GM19372 (cell line): ENCODE measurements at regions not wholly inside any gene's neighbourhood (a gene's known extent, or its start where the extent isn't known, plus 50 kb on each side); places are given as distances from the start of the nearest gene placed in this dataset.

Experiments used
- ATAC-seq: cut with Tn5 transposase; IDR thresholded peaks from one replicate; pipeline ENCODE4 v1.9.1; 2021; ENCODE audit warnings: mild to moderate bottlenecking, low read depth, moderate library complexity; ENCODE audit not compliant: unreplicated experiment

DNA sequence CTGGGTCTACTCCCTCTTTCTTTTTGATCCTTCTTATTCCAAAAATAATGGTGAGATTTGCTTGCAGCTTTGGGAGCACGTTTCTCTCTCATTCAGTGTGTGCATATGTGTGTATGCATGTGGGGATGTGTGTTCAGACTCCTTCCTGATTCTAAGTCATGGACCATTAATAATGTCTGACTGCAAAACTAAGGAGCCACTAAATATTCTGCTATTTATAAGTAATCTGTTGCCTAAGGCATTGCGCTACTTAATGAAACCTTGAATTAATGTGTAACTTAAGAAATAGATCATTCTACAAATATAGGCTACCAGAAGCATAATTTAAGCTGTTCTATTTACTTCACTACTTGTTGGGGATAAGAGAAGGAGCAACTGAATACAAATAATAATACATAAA lies 182.1 kb downstream of the TFCP2L1 start:
- ATAC-seq = no peak

DNA sequence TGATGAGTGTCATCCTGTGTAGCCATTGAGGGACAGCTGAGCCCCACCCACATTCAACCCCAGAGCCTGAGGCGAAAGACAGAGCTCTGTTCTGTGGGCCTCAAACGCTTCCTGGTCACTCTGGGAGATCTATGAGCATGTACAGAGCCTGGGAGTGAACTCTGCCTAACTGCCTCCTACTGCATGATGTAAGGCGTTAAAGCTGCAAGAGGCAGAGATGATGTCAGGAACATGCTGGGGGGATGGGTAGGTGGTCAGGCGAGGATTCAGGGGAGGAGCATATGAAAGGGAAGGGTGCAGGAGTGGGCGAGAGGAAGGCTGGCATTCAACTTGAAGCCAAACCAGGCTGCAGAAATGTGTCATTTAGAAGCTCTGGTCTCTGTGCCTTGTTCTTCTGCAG lies 181.0 kb downstream of the TFCP2L1 start:
- ATAC-seq = no peak

DNA sequence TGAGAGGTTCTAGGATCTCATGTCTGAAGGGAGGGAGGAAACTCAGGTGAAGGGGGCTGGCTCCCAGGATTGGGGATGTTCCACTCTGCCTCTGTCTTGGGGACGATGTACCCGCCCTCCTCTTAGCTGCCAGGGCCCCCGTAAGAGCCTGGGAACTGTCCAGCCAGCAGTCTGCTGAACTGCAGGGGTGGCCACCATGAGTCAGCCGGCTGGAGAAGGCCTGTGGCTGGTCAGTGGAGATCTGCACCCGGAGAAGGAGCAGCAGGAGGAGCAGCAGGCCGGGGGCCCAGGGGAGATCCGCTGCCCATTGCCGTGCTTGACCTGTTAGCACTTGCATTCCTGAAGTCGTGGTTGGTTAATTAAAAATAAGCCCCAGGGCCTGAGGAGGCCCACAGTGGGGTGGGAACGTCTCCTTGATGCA lies 180.3 kb downstream of the TFCP2L1 start:
- ATAC-seq = no peak

DNA sequence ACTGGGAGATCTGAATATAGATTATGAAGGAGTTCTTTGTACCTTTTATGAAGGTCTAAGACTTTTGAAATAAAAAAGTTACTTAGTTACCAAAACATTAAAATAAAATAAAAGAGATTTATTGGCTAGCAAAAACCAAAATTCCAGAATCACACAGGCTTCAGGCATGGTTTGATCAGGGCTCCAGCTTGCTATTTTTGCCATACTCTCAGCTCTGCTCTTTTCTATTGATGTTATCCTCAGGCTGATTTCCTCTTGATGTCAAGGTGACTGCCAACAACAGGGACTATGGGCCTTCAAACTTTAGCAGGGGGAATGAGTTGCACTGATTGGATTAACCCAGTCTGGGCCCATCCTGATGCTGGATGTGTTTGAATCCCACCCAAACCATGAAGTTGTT lies 174.1 kb downstream of the TFCP2L1 start:
- ATAC-seq = no peak

DNA sequence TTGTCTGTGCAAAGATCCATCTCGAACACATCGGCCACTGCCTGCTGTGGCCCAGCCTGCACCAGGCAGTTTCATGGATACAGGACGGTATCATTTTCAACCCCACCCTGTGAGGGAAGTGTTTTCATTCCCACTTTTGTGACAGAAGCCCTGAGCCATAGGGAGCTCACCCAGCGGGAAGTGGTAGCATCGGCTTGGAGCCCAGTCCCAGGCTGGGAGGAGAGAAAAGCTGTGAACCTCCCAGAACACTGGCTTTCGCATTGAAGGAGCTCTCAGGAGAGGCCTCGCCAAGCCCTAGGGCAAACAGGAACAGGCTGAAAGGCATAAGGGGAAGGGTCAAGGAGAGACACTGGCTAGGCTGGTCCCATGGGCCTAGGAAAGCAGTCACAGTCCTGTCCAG lies 166.1 kb downstream of the TFCP2L1 start:
- ATAC-seq = no peak

DNA sequence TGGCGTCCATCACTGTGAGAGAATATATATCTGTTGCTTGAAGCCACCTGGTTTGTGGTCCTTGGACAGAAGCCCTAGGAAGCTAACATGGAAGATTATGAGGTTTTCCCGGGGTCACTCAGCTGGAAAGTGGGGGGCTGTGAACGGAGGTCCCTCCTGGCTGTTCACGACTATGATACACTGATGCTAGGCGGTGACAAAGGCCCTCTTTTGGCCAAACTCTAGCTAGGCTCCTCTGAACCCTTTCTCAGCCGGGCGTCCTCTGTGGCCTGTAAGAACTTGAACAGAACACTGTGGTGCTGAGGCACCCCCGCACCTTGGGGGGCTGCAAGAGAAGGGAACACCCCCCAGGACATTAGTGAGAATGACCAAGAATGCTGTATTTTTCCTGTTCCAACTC lies 164.6 kb downstream of the TFCP2L1 start:
- ATAC-seq = no peak

DNA sequence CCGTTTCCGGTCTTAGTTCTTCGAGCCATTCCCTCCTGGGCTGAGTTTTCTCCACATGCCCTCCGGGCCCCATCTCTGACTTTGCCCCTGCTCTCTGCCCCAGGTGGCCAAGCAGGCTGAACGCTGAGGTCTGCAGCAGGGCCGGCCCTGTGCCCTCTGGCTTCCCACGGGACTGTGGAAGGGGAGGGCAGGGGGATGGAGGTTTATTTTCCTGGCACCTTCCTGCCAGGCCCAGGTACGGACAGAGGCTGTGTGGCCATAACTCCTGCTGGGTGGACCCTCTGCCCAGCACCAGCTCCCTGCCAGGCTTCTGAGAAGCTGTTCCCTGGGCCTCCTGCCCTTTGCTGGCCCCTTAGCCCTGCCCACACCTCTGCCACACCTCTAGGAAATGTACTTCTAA lies 164.0 kb downstream of the TFCP2L1 start:
- no peak for ATAC-seq

DNA sequence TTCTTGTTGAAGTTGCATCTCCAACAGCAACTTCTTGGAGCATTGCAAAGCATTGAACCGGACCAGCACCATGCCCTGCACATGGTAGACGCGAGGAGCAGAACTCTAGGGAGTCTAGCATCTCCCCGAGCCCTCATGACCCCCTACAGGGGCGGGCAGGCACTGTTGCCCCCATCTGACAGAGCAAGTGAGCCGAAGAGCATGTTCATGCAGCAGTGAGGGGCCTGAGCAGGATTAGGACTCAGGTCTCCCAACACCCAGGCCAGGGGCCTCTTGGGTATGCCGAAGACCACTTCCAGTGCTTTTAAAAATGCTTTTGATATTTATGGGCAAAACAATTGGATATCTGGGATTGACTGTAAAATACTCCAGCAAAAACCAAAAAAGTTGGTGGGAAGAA lies 163.3 kb downstream of the TFCP2L1 start:
- no peak for ATAC-seq

DNA sequence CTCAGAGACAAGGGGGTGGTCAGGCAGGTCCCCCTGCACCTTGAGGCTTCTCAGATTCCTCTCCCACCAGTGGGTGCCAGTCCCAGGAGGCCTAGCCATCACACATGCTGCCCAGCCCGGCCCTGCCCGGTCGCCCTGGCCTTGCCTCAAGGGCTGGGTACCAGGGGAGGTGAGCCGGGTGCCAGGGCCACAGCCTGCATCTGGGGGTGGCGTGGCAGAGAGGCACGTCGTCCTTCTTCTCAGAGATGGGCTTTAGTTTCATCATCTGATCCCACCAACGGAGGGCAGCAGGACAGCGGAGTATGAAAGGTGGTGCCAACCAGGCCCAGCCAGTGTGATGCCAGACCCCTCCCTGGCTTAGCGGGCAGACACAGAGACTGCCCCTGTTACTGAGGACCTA lies 161.7 kb downstream of the TFCP2L1 start:
- no peak for ATAC-seq

DNA sequence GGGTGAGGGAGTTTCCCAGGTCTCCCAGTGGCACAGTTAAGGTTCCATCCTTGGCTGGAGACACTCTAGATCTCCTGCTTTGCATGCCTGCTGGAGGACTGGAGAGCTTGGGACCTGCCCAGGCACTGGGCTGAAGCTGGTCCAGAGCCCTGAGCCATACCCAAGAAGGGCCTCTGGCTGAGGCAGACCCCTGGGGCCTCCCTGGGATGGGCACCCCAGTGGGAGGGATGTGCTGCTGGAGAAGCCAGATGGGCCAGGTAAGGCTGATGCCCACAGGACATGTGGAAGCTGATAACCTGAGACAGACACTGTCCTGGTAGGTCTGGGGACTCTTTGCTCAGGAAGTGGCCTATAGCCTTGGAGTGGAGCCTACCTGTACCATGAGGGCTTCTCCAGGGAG lies 160.7 kb downstream of the TFCP2L1 start:
- ATAC-seq = no peak

DNA sequence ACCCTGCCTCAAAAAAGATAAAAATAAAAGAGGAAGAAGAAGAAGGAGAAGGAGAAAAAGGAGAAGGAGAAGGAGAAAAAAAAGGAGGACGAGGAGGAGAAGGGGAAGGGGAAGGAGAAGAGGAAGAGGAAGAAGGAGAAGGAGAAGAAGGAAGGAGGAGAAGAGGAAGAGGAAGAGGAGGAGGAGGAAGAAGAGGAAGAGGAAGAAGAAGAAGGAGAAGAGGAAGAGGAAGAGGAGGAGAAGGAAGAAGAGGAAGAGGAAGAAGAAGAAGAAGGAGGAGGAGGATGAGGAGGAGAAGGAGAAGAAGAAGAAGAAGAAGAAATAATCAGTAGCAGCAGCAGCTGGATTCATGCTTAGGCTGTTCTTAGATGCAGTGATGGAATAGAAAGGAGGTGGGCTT lies 159.7 kb downstream of the TFCP2L1 start:
- no peak for ATAC-seq

DNA sequence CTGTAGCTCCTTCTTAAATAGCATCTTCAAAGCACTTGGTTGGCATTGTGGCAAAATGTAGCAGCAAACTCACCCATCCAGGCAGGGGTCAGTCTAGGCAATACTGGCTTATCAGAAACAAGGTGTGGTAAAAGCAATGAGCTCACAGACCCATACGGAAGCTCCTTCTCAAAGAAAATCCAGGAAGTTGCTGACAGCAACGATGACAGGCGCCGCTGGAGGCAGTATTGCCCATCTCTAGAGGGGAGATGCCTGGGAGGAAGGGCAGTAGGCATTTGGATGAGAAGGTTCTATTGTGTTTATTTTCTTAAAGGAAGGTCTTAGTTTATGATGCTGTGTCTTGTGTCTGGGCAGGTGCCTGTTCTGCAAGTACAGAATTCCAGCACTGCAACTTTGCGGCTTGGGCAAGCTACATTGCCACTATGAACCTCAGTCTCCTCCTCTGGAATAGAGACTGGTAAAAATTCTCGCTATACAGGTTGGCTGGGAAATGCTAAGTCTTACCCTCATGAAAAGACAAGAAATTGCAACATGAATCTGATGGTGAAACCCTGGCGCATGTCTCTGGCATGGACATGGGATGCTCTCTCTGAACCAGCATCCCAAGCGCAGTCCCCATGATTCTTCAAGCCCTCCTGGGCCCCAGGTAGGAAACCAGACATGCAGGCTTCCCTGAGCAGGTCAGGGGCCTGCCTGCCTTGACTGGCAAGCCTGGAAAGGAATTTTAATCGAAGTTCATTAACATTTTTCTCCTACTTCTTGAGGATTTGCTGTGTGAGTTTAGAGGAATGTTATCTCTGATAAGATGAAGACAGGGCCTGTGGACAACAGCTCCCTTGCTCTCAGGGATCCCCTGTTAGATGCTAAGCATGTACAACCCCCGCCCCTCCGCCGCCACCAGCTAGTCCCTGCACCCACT lies 156.0 kb downstream of the TFCP2L1 start:
- no peak for ATAC-seq

DNA sequence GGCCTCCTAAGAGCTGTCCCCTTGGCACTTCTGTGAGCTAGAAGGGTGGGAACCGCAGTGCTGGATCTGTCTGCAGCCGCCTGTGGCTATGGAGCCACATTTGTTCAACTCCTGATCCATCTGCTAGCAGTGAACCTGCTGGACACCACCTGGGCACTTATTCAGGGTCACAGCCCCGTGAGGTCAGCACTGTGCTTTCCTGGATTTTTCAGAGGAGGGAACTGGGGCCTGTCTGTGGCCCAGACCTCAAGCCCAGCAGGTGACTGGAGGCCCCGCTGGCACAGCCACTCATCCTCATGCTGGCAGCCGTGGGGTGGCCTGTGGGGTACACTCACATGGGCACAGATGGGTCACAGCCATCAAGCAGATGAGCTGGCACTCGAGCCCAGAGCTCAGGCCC lies 155.3 kb downstream of the TFCP2L1 start:
- no peak for ATAC-seq

DNA sequence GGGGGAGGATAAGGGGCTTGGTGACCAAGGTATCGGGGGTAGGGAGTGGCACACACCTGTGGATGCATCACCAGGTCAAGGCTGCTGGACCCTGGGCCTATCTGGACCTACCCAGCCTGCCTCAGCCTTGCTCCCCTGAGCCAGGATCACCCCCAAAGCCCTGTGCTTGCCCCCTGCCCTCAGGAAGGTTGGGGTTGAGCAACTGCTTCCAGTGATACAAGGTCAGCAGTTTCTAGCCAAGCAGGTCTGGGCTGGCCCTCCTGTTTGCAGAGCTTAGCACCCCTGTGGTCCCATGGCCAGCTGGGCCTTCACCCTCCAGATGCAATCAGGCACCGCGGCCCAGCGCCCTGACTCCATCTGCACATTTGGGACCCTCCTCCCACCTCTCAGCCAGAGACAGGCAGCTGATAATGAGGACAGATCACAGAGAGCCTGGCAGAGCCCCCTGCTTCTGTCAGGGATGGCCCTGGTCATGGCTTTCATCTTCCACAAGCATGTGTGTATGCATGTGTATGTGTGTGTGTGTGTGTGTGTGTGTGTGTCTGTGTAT lies 154.6 kb downstream of the TFCP2L1 start:
- no peak for ATAC-seq

DNA sequence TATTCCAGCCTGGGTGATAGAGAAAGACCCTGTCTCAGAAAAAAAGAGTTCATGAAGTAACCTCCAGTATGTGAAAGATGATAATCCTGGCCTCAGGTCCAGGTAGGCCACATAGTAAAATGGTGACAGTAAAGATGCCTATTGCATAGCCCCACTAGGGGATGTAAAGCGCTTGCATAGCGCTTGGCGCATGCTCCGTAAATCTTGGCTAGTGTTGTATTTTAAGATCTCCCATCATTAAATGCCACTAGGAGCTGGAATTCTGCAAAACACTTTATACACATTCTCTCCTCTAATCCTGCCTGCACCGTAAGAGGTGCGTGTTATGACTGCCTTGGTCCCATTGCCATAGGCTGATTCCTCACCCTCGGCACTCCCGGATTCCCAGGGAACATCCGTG lies 153.6 kb downstream of the TFCP2L1 start:
- ATAC-seq = no peak

DNA sequence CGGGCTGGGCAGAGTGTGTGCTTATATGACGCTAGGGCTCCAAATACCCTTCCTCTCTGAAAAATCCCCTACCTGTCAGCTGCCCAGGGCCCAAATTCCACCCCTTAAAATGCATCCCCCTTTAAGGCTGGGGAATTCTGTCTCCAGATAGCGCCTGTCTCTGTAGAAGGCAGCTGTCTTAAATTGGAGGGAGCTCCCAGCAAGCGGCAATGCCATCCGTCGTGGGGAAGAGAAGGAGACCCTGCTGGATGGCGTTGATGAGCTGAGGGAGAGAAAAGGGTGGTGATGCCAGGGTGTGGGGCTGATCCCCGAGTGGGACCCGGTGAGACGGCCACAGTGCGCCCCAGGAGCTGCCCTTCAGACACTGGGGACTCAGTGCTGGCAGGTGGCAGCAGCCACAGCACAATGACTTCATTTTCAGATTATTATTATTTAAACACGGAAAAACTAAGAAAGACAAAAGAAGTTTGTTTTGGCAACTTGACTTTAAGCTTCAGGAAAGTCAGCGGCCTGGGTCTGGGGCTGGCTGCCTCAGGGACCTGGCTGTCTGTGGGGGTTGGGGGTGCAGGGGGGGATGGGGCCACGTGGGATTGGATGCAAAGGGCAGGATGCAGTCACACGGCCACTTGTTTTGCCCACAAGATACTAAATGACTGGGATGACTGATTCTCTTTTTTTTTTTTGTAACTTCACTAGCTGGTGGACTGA lies 152.8 kb downstream of the TFCP2L1 start:
- ATAC-seq = no peak

DNA sequence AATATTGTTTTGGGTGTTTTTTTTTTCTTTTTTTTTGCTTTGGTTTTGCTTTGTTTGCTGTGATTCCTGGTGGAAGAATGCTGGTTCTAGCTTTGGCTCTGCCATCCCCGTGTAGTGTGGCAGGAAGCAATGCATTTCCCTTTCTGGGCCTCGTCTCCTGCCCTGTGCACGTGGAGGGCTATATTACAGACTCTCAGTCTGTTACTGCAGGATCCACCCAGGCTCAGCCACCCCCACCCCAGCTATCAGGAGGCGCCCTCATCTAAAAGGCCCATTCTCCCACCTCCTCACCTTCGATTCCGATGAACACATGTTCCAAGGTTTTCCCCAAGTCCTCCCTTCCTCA lies 152.3 kb downstream of the TFCP2L1 start:
- no peak for ATAC-seq

DNA sequence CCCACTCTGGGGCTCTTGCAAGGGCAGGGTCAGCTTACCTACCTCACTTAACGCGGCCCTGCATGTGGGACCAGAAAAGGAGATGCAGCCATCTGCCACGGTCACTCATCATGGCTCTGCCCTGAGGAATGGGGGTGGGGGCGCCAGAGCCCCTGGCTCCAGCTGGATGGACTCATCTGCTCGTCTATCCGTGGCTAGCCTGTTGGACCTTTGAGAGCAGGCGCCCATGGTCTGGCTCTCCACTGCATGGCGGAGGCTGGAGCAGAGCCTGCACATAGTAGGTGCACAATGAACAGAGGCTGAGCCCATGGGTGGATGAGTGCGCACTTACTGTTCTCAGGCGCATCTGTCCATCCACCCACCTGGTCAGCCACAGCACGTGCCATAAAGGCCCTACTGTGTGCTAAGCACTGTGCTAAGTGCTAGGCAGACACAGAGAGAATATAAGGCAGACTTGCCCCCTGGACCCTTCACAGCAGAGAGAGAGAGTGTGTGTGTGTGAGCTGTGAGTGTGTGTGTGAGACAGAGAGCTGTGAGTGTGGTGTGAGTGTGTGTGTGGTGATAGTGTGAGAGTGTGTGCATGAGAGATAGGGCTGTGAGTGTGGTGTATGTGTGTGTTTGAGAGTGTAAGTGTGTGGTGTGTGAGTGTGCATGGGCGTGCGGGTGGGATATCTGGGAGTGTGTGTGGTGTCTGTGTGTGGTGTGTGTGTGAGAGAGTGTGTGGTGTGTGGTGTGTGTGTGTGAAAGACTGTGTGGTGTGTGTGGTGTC lies 151.3 kb downstream of the TFCP2L1 start:
- no peak for ATAC-seq

DNA sequence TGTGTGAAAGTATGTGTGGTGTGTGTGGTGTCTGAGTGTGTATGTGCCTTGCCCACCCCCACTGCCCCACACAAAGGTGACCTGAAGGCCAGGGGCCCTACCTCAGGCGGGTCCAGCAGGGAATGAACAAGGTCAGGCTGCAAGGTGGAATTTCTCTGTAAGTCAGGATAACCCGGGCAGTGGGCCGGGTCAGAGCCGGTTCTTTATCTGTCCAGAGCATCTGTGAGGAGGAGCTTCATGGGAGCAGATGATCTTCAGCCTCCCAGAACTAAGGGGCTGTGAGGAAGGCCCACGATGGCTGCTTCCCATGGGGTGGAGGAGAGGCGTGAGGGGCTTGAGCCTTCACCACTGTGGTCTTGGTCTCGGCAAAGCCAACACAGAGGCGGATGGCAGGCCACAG lies 150.3 kb downstream of the TFCP2L1 start:
- ATAC-seq = no peak

DNA sequence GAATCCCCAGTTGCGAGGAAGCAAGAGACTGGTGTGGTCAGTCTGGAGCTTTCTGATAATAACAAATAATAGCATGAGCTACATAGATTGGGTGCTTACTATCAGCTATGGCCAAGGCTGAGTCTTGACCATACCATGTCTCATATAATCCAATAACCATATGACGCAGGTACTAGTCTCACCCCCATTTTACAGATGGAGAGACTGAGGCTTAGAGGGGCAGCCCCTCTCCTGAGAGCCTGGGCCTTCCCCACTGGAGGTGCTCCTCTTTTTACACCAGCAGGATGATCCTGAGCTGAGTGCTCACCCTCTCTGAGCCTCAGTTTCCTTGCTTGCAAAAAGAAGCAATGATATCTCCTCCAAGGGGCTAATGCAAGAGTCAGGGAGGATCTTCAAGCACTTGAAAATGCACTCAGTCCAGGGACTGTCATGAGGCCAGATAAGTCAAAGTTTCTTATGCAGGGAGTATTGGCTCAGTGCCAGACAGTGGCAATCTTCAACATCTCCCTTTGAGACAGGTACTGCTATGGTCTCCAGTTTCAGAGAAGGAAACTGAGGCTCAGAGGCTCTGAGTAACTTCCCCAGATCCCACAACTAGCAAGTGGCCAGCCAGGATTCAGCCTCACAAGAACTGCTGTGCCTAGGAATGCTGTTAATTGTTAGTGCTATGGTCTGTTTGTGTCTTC lies 149.7 kb downstream of the TFCP2L1 start:
- no peak for ATAC-seq
